ENCODE measurements at regions not wholly inside any gene's neighbourhood (a gene's known extent, or its start where the extent isn't known, plus 50 kb on each side); places are given as distances from the start of the nearest gene placed in this dataset.

DNA sequence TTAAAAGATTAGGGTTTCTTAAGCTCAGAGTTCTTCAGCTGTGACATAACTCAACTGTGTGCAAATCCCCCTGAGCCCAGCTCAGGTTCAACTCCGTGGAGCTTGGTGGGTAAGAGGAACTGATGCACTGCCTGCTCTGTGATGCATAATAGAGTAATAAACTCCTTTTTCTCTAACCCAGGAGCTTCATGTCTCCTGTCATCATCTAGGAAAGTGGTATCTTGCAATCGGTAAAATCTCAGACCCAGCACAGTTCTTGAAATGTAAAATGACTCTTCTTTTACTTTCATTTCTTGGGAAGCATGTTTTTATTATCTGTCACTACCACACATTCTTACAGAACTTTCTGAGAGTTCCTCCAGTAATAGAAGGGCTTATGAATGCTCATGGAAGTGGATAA, 123.8 kb upstream of the PCDH9 start:
- Histone ChIP-seq H3K4me3 (ENCODE audit: low read length) (no peak overlapping the region), H3K4me1 (ENCODE audit: control insufficient read depth, low read length) (no peaks in the 10 kb centered on the region), H3K4me2 (ENCODE audit: low read length) (no peak overlapping the region), H3K79me2 (ENCODE audit: control insufficient read depth, low read length) (no peaks in the 10 kb centered on the region), H3K27me3 (ENCODE audit: control insufficient read depth, low read length) (no peaks in the 10 kb centered on the region), H3K9me2 (replicated peaks; ENCODE audit: control insufficient read depth, low read length) (no peaks in the 10 kb centered on the region), H3K9me3 (ENCODE audit: control insufficient read depth, insufficient read depth, low read length) (no peaks in the 10 kb centered on the region), H4K20me1 (ENCODE audit: control insufficient read depth, insufficient read depth, low read depth, low read length) (no peaks in the 10 kb centered on the region), H3K27ac (ENCODE audit: low read depth, low read length) (no peak overlapping the region), H3F3A (ENCODE audit: control insufficient read depth, insufficient read depth) (no peaks in the 10 kb centered on the region), H3K36me3 (ENCODE audit: control insufficient read depth, low read length) (no peaks in the 10 kb centered on the region)
- TF ChIP-seq, protein P1, sequence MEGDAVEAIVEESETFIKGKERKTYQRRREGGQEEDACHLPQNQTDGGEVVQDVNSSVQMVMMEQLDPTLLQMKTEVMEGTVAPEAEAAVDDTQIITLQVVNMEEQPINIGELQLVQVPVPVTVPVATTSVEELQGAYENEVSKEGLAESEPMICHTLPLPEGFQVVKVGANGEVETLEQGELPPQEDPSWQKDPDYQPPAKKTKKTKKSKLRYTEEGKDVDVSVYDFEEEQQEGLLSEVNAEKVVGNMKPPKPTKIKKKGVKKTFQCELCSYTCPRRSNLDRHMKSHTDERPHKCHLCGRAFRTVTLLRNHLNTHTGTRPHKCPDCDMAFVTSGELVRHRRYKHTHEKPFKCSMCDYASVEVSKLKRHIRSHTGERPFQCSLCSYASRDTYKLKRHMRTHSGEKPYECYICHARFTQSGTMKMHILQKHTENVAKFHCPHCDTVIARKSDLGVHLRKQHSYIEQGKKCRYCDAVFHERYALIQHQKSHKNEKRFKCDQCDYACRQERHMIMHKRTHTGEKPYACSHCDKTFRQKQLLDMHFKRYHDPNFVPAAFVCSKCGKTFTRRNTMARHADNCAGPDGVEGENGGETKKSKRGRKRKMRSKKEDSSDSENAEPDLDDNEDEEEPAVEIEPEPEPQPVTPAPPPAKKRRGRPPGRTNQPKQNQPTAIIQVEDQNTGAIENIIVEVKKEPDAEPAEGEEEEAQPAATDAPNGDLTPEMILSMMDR (IDR thresholded peaks at IDR 0.05; ENCODE audit: low read depth, low read length, poor library complexity, severe bottlenecking) = no peak
- TF ChIP-seq EZH2phosphoT487 (IDR thresholded peaks at IDR 0.05; ENCODE audit: borderline replicate concordance, low read length) = no peak

DNA sequence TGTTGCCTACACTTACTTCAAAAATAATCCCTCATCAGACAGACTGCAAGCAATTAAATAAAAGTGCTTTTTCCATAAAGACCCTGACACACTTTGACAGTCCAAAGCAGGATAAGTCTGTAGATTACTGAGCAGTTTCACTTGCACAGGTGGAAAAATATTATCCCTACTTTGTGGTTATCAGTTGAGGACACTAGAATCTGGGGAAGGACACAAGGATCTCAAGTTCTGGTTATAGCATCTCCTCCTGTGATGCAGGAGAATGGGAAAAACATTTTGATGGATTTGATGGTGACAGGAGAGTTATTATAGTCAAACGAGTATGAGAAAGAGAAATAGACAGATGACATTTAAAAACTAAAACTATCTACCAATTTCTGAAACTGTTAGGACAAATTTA, 122.9 kb upstream of the PCDH9 start:
- Histone ChIP-seq H3F3A (ENCODE audit: control insufficient read depth, insufficient read depth) (no peaks in the 10 kb centered on the region), H3K27me3 (ENCODE audit: control insufficient read depth, low read length) (no peaks in the 10 kb centered on the region), H3K79me2 (ENCODE audit: control insufficient read depth, low read length) (no peaks in the 10 kb centered on the region), H3K4me3 (ENCODE audit: low read length) (no peak overlapping the region), H3K27ac (ENCODE audit: low read depth, low read length) (no peak overlapping the region), H3K36me3 (ENCODE audit: control insufficient read depth, low read length) (no peaks in the 10 kb centered on the region), H3K4me1 (ENCODE audit: control insufficient read depth, low read length) (no peaks in the 10 kb centered on the region), H3K9me3 (ENCODE audit: control insufficient read depth, insufficient read depth, low read length) (no peaks in the 10 kb centered on the region), H4K20me1 (ENCODE audit: control insufficient read depth, insufficient read depth, low read depth, low read length) (no peaks in the 10 kb centered on the region), H3K9me2 (replicated peaks; ENCODE audit: control insufficient read depth, low read length) (no peaks in the 10 kb centered on the region), H3K4me2 (ENCODE audit: low read length) (no peak overlapping the region)
- TF ChIP-seq, protein P1 (IDR thresholded peaks at IDR 0.05; ENCODE audit: low read depth, low read length, poor library complexity, severe bottlenecking) = no peak
- TF ChIP-seq EZH2phosphoT487 (IDR thresholded peaks at IDR 0.05; ENCODE audit: borderline replicate concordance, low read length) = no peak

DNA sequence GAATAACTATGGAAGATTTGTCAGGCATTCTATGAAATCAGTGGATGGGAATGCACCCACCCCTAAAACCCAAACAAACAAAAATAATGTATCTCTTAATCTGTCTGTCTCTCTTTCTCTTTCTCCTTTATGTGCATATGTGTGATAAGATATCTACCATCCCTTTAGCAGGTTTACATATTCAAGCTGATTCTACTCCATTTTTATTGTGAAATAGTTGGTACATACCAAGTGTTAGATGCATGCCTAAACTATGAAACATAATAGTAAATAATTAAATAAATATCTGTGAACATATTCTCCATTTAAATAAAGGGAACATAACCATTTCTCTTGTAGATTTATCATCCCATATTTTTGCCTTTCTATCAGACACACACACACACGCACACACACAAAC, 121.8 kb upstream of the PCDH9 start:
- no peaks in the 10 kb centered on the region for H3K36me3 ChIP-seq (ENCODE audit: control insufficient read depth, low read length)
- no peaks in the 10 kb centered on the region for H3K79me2 ChIP-seq (ENCODE audit: control insufficient read depth, low read length)
- H3F3A ChIP-seq (ENCODE audit: control insufficient read depth, insufficient read depth) = no peaks in the 10 kb centered on the region
- no peaks in the 10 kb centered on the region for H3K27me3 ChIP-seq (ENCODE audit: control insufficient read depth, low read length)
- H3K4me1 ChIP-seq (ENCODE audit: control insufficient read depth, low read length) = no peaks in the 10 kb centered on the region
- no peaks in the 10 kb centered on the region for H4K20me1 ChIP-seq (ENCODE audit: control insufficient read depth, insufficient read depth, low read depth, low read length)
- H3K27ac ChIP-seq (ENCODE audit: low read depth, low read length) = no peak overlapping the region
- H3K4me2 ChIP-seq (ENCODE audit: low read length) = no peak overlapping the region
- H3K9me3 ChIP-seq (ENCODE audit: control insufficient read depth, insufficient read depth, low read length) = no peaks in the 10 kb centered on the region
- H3K9me2 ChIP-seq (replicated peaks; ENCODE audit: control insufficient read depth, low read length) = no peaks in the 10 kb centered on the region
- TF ChIP-seq EZH2phosphoT487 (IDR thresholded peaks at IDR 0.05; ENCODE audit: borderline replicate concordance, low read length) = no peak
- TF ChIP-seq, protein P1 (IDR thresholded peaks at IDR 0.05; ENCODE audit: low read depth, low read length, poor library complexity, severe bottlenecking) = no peak
- H3K4me3 ChIP-seq (ENCODE audit: low read length) = no peak overlapping the region

DNA sequence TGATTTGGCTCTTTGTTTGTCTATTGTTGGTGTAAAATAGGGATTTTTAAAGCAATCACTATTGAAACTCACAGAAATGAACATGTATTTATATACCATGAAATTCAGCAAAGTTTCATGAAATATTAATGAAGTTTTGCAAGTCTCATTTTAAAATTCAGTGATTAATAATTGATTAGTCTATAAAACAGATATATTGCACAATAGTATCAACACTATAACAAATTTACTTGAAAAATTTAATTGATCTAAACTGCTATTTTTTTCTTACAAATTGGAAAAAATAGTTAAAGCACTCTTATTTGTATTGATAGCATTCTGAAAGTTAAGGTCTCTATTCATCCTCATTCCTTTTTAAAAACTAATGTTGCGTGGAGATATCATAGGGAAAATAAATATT, 121.0 kb upstream of the PCDH9 start:
- no peaks in the 10 kb centered on the region for H3K79me2 ChIP-seq (ENCODE audit: control insufficient read depth, low read length)
- no peaks in the 10 kb centered on the region for H3K36me3 ChIP-seq (ENCODE audit: control insufficient read depth, low read length)
- no peak overlapping the region for H3K27ac ChIP-seq (ENCODE audit: low read depth, low read length)
- H3K9me3 ChIP-seq (ENCODE audit: control insufficient read depth, insufficient read depth, low read length) = no peaks in the 10 kb centered on the region
- no peaks in the 10 kb centered on the region for H3K4me1 ChIP-seq (ENCODE audit: control insufficient read depth, low read length)
- no peak overlapping the region for H3K4me2 ChIP-seq (ENCODE audit: low read length)
- no peak overlapping the region for H3K4me3 ChIP-seq (ENCODE audit: low read length)
- no peaks in the 10 kb centered on the region for H4K20me1 ChIP-seq (ENCODE audit: control insufficient read depth, insufficient read depth, low read depth, low read length)
- H3K9me2 ChIP-seq (replicated peaks; ENCODE audit: control insufficient read depth, low read length) = no peaks in the 10 kb centered on the region
- H3F3A ChIP-seq (ENCODE audit: control insufficient read depth, insufficient read depth) = no peaks in the 10 kb centered on the region
- H3K27me3 ChIP-seq (ENCODE audit: control insufficient read depth, low read length) = no peaks in the 10 kb centered on the region
- TF ChIP-seq EZH2phosphoT487 (IDR thresholded peaks at IDR 0.05; ENCODE audit: borderline replicate concordance, low read length) = no peak
- TF ChIP-seq, protein P1 (IDR thresholded peaks at IDR 0.05; ENCODE audit: low read depth, low read length, poor library complexity, severe bottlenecking) = no peak

All from DOHH2 (cell line).